GM21723 (cell line): ENCODE measurements at regions not wholly inside any gene's neighbourhood (a gene's known extent, or its start where the extent isn't known, plus 50 kb on each side); places are given as distances from the start of the nearest gene placed in this dataset.
A peak's percentile ranks its signal among the peaks of the same experiment; 100 is the strongest.
"Not testable (repeated sequence)": the region's sequence is repeated elsewhere in the genome, so short reads cannot be mapped to it uniquely, and the experiment has no call there.

Source experiments
- ATAC-seq: cut with Tn5 transposase; IDR thresholded peaks from one replicate; pipeline ENCODE4 v1.9.1; 2021; ENCODE audit warnings: mild to moderate bottlenecking, moderate library complexity; ENCODE audit not compliant: unreplicated experiment

DNA sequence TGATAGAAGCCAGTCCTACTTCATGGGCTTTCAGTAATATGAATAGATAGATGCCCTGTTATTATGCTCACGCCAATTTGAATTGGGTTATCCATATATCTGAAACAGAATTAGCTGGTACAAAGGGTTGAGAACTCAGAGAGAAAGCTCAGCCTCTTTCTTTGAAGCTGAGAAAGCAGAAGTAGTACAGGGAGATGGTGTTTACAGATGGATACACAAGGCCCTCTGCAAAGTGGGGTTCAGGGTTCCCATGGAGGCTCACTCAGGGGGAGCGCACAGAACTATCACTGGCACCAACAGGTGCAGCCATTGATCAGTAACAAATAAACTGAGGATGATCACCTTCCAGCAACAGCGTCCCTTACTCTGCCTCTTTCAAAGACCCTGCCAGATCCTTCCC lies 349.7 kb downstream of the ICE1 start:
- ATAC-seq, result no peak

DNA sequence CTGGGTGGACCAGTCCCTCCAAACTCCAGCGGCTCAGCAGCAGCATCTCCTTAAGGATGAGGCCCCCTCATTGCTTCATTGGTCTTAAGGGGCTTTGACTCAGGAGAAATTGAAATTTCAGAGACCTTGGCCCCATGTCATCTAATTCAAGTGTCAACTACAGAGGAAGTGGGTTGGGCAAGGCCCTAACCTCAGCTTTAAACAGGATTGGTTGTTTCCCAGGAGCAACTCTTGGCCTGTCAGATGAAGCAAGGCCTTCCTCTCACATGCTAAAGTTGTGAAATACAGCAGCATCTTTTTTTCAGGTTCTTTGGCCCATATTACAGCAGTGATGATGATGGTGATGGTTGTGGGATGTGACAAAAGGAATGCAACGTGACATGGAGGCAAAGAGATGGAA lies 348.3 kb downstream of the ICE1 start:
- no peak for ATAC-seq

DNA sequence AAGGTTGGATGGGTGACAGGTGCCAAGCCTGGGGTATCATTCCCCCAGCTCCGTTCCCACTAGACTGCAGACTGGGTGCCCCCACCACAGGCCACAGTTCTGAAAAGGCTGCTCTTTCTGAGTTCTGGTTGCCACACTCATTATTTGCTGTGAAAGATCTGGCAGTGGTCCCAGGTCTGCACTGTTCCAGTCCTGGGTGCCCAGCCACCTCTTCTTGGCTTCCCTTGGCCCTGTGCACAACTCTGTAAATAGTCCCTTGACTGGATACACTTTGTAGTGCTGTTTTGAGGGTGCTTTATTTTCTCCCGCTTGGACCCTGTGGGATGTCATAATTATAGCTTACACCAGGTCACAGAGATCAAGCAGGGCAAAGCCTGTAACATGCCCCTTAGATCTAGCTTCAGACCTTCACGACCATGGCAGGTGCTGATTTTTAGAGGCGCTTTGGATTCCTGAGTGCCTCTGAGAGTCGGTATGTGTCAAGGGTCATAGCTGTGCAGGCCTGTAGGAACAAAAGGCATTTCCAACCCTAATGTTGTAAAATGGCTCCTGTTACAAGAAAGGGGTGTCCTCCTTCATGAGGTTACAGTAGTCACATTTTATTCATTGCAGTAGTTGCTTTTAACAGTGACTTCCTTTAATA lies 344.9 kb downstream of the ICE1 start:
- ATAC-seq, result no peak

DNA sequence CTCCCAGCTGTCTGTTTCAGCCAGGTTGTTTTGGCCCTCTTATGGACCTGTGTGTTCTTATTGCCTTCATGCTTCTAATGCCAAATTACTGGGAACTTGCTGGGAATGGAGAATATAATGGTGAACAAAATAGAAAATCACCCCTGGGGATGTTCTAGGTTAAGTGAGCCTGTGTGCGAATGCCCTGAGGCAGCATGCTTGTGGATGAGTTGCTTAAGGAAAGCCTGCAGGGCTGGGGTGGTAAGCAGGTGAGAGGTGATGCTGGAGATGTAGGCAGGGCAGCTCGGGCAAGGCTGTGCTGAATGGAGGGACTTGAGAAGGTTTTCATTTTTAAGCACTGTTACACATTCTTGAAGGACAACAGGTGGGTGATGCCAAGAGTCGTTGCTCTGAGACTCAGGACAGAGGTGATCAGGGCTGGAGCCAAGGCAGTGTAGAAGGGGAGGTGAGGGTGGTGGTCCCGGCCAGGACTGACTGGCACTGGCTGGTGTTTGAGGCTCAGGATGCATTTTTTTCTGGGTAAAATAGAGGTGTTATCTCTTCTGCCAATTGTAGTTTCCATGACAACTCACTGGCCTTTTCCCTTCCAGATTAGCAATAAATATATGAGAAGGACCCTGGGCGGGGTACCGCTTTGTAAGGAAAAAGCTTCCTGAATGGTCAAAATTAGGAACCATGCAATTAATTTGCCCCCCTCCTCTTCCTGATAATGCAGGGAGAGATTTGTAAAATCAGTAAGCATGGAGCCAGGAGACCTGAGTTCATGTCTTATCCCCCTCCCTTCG lies 342.8 kb downstream of the ICE1 start:
- no peak for ATAC-seq

DNA sequence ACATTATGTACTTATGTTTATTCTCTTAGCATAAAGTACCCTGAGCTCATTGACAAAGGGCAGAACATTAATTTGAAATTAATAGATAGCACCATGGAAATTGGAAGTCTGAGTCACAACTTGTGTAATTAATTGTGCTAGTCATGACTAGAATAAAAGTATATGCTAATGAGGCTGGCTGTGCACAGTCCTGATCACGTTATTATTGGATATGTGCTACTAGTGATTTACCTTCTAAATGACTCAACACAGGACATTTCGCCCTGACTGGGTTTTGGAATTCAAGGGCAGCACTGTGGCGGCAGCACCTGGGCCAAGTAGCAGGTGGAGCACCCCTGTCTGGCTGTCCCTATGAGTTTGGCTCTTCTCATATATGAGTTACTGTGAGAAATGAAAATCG lies 341.8 kb downstream of the ICE1 start:
- no peak for ATAC-seq

DNA sequence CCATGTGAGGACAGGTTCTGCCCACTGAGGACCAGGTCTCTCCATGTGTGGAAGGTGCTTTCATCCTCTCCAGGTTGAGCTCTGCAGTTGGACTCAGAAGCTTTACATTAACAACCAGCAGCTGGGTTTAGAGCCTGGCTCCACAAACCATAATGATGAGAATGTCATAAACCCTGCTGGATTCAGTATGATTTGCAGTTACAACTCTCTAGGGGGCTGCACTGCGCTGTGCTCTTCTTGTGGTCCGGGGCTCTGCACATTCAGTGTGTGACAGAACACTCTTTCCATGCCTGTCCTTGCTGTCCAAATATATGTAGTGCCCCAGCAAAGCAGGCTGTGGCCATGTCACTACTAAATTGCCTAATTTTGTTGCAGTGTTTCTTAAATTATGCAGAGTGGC lies 334.3 kb downstream of the ICE1 start:
- no peak for ATAC-seq

DNA sequence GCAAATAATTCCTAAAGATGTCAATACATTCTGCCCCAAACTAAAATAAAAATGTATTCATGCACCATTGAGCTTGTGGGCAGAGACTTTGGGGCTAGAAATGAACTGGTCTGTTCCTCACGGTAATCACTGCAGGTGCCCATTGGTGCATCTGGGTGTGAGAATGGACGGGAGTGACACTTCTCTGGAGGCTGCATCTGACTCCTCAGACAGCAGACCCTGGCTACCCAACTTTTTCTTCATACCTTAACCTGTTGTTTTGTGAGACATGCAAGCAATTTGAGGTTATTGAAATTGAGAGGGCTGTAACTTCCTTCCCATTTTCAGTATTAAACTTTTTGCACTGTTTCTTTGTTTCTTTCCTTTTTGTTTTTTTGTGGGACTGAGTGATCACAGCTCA lies 333.4 kb downstream of the ICE1 start:
- ATAC-seq, result peak; percentile 47

DNA sequence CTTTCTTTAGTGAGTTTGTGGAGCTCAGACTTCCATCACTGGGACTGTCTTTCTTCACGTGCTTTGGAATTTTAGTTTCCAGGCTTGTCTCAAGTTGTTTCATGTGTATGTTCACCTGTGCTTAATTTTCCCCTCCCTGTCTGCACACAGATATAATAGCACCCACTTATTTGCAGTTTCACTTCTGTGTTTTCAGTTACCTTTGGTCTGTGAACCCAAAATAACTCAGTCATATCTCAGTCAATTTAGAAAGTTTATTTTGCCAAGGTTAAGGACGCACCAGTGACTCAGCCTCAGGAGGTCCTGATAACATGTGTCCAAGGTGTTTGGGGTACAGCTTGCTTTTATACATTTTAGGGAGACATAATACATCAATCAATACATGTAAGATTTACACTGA lies 330.4 kb downstream of the ICE1 start:
- ATAC-seq, result peak; percentile 66

DNA sequence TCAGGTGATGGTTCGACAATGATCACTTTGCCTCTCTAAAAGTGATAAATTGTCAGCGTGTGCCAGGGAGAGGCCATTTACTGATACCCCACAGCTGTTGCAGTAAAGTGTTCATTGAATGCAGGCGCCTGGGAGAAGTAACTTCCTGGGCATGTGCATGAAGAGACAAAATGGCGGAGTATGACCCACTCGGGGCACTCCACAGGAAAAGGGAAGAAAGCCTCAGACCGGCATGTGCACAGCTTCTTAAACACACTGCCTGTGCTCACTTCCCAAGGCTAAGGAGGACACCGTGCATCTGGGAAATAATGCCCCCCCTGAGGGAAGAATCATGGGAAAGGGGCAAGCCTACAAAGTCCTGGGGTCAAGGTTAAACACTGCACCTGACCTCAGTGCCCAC lies 329.5 kb downstream of the ICE1 start:
- peak; percentile 19 for ATAC-seq

DNA sequence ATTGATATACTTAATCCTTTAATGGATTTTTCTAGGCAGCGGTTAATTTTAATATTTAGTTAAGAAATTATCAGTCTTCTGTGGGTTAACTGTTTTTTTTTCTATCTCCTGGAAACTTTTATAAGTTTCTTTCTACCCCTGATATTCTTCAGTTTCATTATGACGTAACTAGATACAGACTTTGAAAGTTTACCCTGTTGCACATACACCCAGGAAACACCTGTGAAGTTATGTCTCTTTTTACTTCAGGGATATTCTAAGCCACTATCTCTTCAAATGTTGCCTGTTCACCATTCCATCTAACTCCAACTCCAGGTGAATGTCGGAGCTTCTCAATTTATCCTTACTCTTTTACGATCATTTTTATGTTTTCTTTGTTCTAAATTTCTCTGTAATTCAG lies 329.0 kb downstream of the ICE1 start:
- ATAC-seq, result peak; percentile 53

DNA sequence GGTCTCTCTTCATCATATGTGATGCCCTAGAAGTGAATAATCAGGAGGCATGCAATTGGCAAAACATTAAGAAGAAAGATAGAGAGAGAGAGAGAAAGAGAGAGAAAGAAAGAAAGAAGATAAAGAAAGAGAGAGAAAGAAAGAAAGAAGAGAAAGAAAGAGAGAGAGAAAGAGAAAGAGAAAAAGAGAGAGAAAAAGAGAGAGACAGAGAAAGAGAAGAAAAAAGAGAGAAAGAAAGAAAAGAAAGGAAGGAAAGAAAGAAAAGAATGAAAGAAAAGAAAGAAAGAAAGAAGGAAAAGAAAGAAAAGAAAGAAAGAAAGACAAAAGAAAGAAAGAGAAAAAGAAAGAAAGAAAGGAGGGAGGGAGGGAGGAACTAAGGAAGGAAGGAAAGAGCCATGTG lies 318.9 kb downstream of the ICE1 start:
- ATAC-seq, result no peak

DNA sequence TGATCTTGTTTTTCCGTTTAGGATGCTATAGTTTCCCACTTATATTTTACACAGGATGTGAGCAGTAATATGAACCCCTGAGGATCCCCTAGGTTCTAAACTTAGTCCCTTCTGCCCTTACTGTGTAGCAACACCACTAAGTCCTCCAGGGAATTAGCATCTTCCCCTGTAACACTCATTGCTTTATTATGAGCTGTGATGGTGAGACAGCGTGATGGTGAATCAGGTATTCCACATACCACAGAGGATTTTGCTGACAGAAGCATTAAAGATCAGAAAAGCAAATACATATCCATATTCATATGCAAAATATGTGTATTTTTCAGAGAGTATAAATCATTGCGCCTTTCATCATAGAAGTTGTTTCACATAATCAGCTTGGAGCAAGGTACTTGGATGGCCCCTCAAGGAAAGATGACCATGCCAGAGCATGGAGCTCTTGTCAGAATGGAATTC lies 317.0 kb downstream of the ICE1 start:
- no peak for ATAC-seq

DNA sequence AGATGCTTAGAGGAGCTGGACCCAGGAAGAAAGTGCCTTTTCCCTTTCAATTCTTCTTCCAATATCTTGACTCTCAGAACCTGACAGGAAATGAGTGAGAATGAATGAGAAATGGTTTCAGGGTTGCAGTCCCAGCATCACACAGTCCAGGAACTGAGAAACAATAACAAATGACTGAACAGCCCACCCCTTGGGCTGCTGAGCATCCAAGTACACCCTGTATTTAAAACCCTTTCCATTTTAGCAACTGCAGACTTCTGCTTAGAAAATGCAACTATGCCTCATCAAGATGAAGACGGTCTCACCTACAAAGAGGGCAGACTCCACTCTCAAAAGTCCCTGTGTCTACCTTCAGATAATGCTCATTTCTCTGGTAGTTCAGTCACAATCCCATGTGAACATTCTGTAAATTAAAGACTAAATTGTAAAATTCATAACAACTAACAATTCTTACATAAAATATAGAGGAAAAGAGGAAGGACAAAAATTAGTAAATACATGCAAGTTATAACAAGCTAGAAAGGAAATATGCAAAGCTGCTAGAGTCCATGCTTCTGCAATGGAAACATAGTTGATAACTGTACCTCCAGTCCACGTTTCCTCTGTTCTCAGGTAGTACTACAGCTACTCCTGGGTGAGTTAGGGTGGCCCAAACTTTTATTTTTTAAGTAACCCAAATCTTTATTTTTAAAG lies 316.5 kb downstream of the ICE1 start:
- peak; percentile 73 for ATAC-seq

DNA sequence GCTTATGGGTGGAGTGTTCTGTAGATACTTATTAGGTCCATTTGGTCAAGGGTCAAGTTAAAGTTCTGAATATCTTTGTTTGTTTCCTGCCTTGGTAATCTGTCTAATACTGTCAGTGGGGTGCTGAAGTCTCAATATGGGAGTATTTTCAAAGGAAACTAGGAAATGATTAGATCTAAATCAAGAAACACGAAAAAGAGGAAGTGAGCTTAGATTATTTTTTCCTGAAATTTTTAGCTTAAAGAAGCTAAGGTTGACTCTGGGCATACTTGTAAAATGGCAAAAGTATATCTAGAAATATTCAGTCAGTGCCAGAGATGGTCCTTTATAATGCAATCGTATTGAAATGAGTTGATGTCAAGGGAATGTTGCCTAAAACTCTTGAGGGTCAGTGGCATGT lies 313.5 kb downstream of the ICE1 start:
- ATAC-seq, result no peak

DNA sequence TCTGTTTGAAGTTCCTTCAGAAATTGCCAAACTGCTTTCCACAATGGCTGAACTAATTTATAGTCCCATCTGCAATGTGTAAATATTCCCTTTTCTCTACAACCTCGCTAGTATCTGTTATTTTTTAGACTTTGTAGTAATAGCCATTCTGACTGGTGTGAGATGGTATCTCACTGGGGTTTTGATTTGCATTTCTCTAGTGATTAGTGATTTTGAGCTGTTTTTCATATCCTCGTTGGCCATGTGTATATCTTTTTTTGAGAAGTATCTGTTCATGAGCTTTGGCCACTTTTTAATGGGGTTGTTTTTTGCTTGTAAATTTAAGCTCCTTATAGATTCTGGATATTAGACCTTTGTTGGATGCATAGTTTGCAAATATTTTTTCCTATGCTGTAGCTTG lies 310.6 kb downstream of the ICE1 start:
- not testable (repeated sequence) for ATAC-seq

DNA sequence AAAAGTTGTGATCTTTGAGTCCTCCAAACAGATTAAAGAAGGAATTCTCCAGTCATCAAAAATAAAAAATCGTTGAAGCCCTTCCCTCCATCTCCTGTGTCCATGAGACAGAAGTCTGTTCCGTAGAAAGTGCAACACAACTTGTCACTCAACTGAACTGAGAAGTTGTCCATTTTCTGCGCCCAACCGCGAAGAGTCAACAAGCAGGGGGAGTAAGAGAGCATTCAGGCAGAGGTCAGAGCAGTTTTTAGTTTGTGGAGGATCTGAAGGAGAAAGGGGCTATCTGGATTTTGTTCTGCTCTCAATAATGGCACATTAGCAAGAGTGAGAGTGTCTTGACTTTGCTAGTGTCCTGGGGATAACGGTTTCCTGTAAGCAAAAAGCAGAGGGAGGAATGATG lies 303.9 kb downstream of the ICE1 start:
- ATAC-seq, result no peak

DNA sequence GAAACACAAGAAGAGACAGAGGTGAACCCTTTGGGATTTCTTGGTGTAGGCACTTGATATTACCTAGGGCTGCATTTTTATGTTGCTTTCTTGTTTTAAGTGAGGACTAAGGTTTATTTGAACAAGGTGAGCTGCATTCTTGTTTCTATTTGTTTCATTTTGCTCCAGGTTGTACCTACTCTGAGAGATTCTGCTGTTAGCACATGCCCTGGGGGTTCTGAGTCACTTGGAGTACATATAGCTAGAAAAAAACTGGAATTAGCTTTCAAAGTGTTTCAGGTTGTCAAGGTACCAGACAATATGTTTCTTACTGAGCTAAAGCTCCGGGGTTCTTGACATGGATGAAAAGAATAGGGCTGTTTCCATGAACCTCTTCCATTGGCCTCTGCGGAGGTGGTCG lies 299.4 kb downstream of the ICE1 start:
- ATAC-seq, result no peak

DNA sequence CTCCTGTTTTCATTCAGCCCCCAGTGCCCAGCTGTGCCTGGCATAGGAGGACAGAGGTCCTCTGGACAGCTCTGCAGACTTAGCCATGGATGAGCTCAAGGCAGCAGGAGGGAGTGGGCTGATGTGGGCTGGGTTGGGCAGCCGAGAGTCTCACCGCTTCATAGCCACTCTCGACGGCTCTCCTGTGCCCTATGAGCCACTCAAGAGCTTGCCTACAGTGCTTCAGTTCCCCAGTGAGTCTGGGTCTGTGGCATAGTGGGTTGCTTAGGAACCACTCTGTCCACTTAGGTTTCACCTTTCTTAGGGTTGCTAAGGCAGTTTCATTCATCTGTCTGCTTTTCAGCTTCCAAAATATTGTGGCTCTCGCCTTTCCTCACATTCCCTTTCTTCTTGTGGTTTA lies 296.8 kb downstream of the ICE1 start:
- no peak for ATAC-seq

DNA sequence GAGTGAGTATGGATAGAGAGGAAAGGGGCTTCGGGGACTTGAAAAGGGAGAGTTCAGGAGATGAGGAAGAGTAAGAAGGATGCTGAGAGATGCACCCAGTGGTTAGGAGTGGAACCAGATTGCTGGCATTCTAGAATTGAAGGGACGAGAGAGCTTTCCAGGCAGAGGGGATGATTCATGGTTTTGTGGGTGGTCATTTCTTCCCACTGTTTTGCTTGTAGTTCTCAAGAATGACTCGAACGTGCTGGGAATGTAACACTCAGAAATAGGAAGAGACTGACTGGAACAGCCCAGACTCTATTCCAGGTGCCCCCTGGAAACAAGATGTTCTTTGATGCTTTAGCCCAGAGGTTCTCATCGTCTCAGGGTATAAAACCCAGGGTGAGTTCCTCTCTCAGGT lies 294.2 kb downstream of the ICE1 start:
- no peak for ATAC-seq

DNA sequence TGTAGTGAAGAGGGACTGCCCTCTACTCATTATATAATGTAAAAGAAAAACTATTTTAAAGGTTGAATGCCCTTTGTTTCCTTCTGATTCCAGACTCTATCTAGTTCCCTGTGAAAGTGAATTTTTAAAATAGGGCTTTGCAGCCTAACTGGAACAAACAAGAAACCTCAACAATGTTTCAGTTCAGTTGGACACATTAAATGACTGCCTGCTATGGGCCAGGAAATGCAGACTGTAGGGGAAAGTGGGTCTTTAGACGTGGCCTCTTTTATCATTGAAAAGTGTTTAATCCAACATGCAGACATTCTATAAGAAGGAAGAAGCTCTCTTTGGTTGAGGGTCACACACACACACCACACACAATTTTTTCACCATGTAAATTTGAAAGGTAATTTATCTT lies 289.1 kb downstream of the ICE1 start:
- no peak for ATAC-seq

DNA sequence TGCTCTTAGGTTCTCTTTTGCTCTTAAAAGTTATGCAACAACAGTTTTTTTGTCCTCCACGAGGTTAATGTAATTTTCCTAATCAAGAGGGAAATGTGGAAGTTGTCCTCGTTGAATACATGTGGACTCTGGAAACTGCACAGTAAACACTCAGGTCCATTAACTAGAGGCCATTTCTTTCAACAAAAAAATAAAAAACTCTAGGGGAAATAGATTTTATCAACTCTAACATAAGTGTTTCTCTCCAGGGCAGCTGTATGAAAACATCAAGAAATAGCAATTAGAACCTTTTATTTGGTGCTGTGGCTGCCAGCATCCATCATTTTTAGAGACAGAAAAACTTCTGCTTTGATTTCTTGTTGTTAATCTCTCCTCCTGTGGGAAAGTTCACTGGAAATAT lies 288.6 kb downstream of the ICE1 start:
- no peak for ATAC-seq

DNA sequence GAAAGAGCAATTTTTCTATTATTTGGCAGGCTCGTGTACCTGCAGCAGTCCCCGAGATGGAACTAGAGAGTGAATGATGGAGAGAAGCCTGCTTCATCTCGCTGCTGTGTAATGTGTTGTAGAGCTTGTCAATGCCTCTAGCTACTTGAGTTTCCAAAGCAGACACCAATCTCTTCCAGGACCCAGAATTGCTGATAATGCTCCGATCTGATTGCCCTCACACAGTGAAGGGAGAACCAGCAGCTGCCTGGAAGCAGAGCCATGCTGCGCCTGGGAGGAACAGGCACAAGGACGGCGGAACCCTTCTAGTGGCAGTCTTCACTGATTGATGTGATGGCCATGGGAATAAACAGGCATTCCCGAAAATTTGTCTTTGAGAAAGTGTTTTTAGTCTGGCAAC lies 288.0 kb downstream of the ICE1 start:
- no peak for ATAC-seq
